ENCODE measurements at regions not wholly inside any gene's neighbourhood (a gene's known extent, or its start where the extent isn't known, plus 50 kb on each side); places are given as distances from the start of the nearest gene placed in this dataset.

GRCh38 chr3:147304756-147305155 is 101.6 kb downstream of the ZIC4 start:
- Histone ChIP-seq H3K27ac (peak overlapping the region; percentile 65; the same call in 1 of the 2 replicates), H3K79me2 (ENCODE audit: insufficient read depth) (no peaks in the 10 kb centered on the region), H3K27me3 (replicated peaks; ENCODE audit: insufficient read depth) (no peaks in the 10 kb centered on the region), H3K9me2 (ENCODE audit: insufficient read depth) (no peaks in the 10 kb centered on the region), H3K4me2 (ENCODE audit: unreplicated experiment) (no peak overlapping the region), H4K20me1 (ENCODE audit: insufficient read depth) (no peaks in the 10 kb centered on the region), H2AFZ (no peak overlapping the region), H3K36me3 (ENCODE audit: low read depth) (no peaks in the 10 kb centered on the region), H3K9ac (0 out of 2 replicates have a peak overlapping the region, but pooled peaks have one; percentile 30), H3K4me1 (ENCODE audit: insufficient read depth) (peaks cover 22% of the 10 kb centered on the region), H3K9me3 (ENCODE audit: low read depth) (no peaks in the 10 kb centered on the region), H3K4me3 (no peak overlapping the region), H3F3A (ENCODE audit: insufficient read depth) (peaks cover 22% of the 10 kb centered on the region)
- no peak for TF ChIP-seq EZH2 (IDR thresholded peaks at IDR 0.05; ENCODE audit: insufficient read depth, poor library complexity, severe bottlenecking)
- no peak for TF ChIP-seq EZH2phosphoT487 (IDR thresholded peaks at IDR 0.05; ENCODE audit: insufficient read depth, low read depth)
- 94 to 97% methylated on average over 4 of the region's 4 CpGs for WGBS, 2 experiments (ENCODE audit: low coverage in 1 of 2, low lambda C conversion rate in 2 of 2, missing lambda C conversion rate in 2 of 2)
- peak; percentile 47 for DNase-seq
- in situ Hi-C loops (cut with MboI) = no loop called here

- peaks cover 39% of the 10 kb centered on the region for H3K4me1 ChIP-seq (ENCODE audit: insufficient read depth)
- no peak overlapping the region for H3K4me3 ChIP-seq
- peaks cover 40% of the 10 kb centered on the region for H3F3A ChIP-seq (ENCODE audit: insufficient read depth)
- no peak overlapping the region for H3K9ac ChIP-seq
- H4K20me1 ChIP-seq (ENCODE audit: insufficient read depth) = no peaks in the 10 kb centered on the region
- 16 to 25% methylated on average over 1 of the region's 1 CpG for WGBS, 2 experiments (ENCODE audit: low coverage in 1 of 2, low lambda C conversion rate in 2 of 2, missing lambda C conversion rate in 2 of 2)
- DNase-seq = no peak
- H3K27me3 ChIP-seq (replicated peaks; ENCODE audit: insufficient read depth) = no peaks in the 10 kb centered on the region
- H3K9me2 ChIP-seq (ENCODE audit: insufficient read depth) = no peaks in the 10 kb centered on the region
- H3K27ac ChIP-seq = no peak overlapping the region
- H3K36me3 ChIP-seq (ENCODE audit: low read depth) = no peaks in the 10 kb centered on the region
- H3K9me3 ChIP-seq (ENCODE audit: low read depth) = no peaks in the 10 kb centered on the region
- no peak for TF ChIP-seq EZH2 (IDR thresholded peaks at IDR 0.05; ENCODE audit: insufficient read depth, poor library complexity, severe bottlenecking)
- no peak for TF ChIP-seq EZH2phosphoT487 (IDR thresholded peaks at IDR 0.05; ENCODE audit: insufficient read depth, low read depth)
- no peak overlapping the region for H2AFZ ChIP-seq
- in situ Hi-C loops (cut with MboI) = no loop called here
- no peaks in the 10 kb centered on the region for H3K79me2 ChIP-seq (ENCODE audit: insufficient read depth)
- no peak overlapping the region for H3K4me2 ChIP-seq (ENCODE audit: unreplicated experiment)
These were observed 104.6 kb downstream of the ZIC4 start for GRCh38 chr3:147301781-147302180.

GRCh38 chr3:147299656-147300055 is 106.7 kb downstream of the ZIC4 start:
- H3K9me3 ChIP-seq (ENCODE audit: low read depth) = no peaks in the 10 kb centered on the region
- H3K27ac ChIP-seq = peak overlapping the region; percentile 92
- 31 to 40% methylated on average over 2 of the region's 2 CpGs for WGBS, 2 experiments (ENCODE audit: low coverage in 1 of 2, low lambda C conversion rate in 2 of 2, missing lambda C conversion rate in 2 of 2)
- in situ Hi-C loops (cut with MboI) = no loop called here
- no peak overlapping the region for H3K4me3 ChIP-seq
- peak; percentile 70 for DNase-seq
- H3K36me3 ChIP-seq (ENCODE audit: low read depth) = no peaks in the 10 kb centered on the region
- H3K4me1 ChIP-seq (ENCODE audit: insufficient read depth) = peaks cover 21% of the 10 kb centered on the region
- no peaks in the 10 kb centered on the region for H3K79me2 ChIP-seq (ENCODE audit: insufficient read depth)
- H3K9me2 ChIP-seq (ENCODE audit: insufficient read depth) = no peaks in the 10 kb centered on the region
- H3K9ac ChIP-seq = peak overlapping the region; percentile 67
- H3F3A ChIP-seq (ENCODE audit: insufficient read depth) = peaks cover 21% of the 10 kb centered on the region
- TF ChIP-seq EZH2 (IDR thresholded peaks at IDR 0.05; ENCODE audit: insufficient read depth, poor library complexity, severe bottlenecking) (no peak), EZH2phosphoT487 (IDR thresholded peaks at IDR 0.05; ENCODE audit: insufficient read depth, low read depth) (no peak)
- H3K4me2 ChIP-seq (ENCODE audit: unreplicated experiment) = peak overlapping the region; percentile 74
- 0 out of 2 replicates have a peak overlapping the region, but pooled peaks have one; percentile 13 for H2AFZ ChIP-seq
- no peaks in the 10 kb centered on the region for H4K20me1 ChIP-seq (ENCODE audit: insufficient read depth)
- no peaks in the 10 kb centered on the region for H3K27me3 ChIP-seq (replicated peaks; ENCODE audit: insufficient read depth)

- Histone ChIP-seq H3K9ac (peak overlapping the region; percentile 71), H3K4me3 (peak overlapping the region; percentile 54), H3K9me2 (ENCODE audit: insufficient read depth) (no peaks in the 10 kb centered on the region), H4K20me1 (ENCODE audit: insufficient read depth) (no peaks in the 10 kb centered on the region), H3K4me2 (ENCODE audit: unreplicated experiment) (peak overlapping the region; percentile 74), H3K36me3 (ENCODE audit: low read depth) (no peaks in the 10 kb centered on the region), H3K79me2 (ENCODE audit: insufficient read depth) (no peaks in the 10 kb centered on the region), H3K27ac (peak overlapping the region; percentile 92), H2AFZ (peak overlapping the region; percentile 57), H3F3A (ENCODE audit: insufficient read depth) (peaks cover 21% of the 10 kb centered on the region), H3K9me3 (ENCODE audit: low read depth) (no peaks in the 10 kb centered on the region), H3K27me3 (replicated peaks; ENCODE audit: insufficient read depth) (no peaks in the 10 kb centered on the region), H3K4me1 (ENCODE audit: insufficient read depth) (peaks cover 21% of the 10 kb centered on the region)
- DNase-seq = peak; percentile 99
- in situ Hi-C loops (cut with MboI) = no loop called here
- TF ChIP-seq EZH2 (IDR thresholded peaks at IDR 0.05; ENCODE audit: insufficient read depth, poor library complexity, severe bottlenecking) = no peak
- no peak for TF ChIP-seq EZH2phosphoT487 (IDR thresholded peaks at IDR 0.05; ENCODE audit: insufficient read depth, low read depth)
- WGBS, 2 experiments (ENCODE audit: low coverage in 1 of 2, low lambda C conversion rate in 2 of 2, missing lambda C conversion rate in 2 of 2) = 0 to 3% methylated on average over 4 of the region's 4 CpGs
These were observed 107.8 kb downstream of the ZIC4 start for GRCh38 chr3:147298511-147298982.
